DND-41 (cell line): ENCODE measurements at regions not wholly inside any gene's neighbourhood (a gene's known extent, or its start where the extent isn't known, plus 50 kb on each side); places are given as distances from the start of the nearest gene placed in this dataset.

Experiments used
- ATAC-seq: fragments of 200-7000 bp; cut with Tn5 transposase; 3 replicates; pipeline ENCODE4 v1.9.1; 2021; ENCODE audit warnings: low read depth; ENCODE audit not compliant: insufficient read depth
- DNase-seq: peaks from one replicate; pipeline ENCODE4 v3.0.0-alpha.2; 2020
- H2AFZ ChIP-seq: 2 replicates; pipeline ENCODE4 v1.6.0; 2012; ENCODE audit warnings: low read depth, low read length
- H3K27ac ChIP-seq: 2 replicates; pipeline ENCODE4 v1.5.1; 2012; ENCODE audit warnings: low read length, inconsistent platforms
- H3K27me3 ChIP-seq: fragments of 200-600 bp; sonication (generic); 2 replicates; pipeline ENCODE4 v1.6.0; 2012; ENCODE audit warnings: low read length, mild to moderate bottlenecking, inconsistent platforms; ENCODE audit not compliant: insufficient read depth, poor library complexity
- H3K36me3 ChIP-seq: 2 replicates; pipeline ENCODE4 v1.5.1; 2012; ENCODE audit warnings: low read length, inconsistent platforms; ENCODE audit not compliant: insufficient read depth
- H3K4me1 ChIP-seq: 2 replicates; pipeline ENCODE4 v1.5.1; 2012; ENCODE audit warnings: mild to moderate bottlenecking, low read length; ENCODE audit not compliant: insufficient read depth
- H3K4me2 ChIP-seq: 2 replicates; pipeline ENCODE4 v1.6.0; 2012; ENCODE audit warnings: mild to moderate bottlenecking, moderate library complexity, low read length, inconsistent platforms; ENCODE audit not compliant: insufficient read depth
- H3K4me3 ChIP-seq, 2 experiments: fragments of 200-600 bp in 1 of 2; shearing (Covaris generic) in 1 of 2; 2 replicates each; pipeline ENCODE4 v1.5.1; 2012 to 2016; ENCODE audit warnings: inconsistent platforms in 2 of 2, low read length in 2 of 2, mild to moderate bottlenecking in 2 of 2, low read depth in 1 of 2, moderate library complexity in 1 of 2
- H3K79me2 ChIP-seq: 2 replicates; pipeline ENCODE4 v1.6.0; 2012; ENCODE audit warnings: low read length, inconsistent platforms; ENCODE audit not compliant: insufficient read depth
- H3K9ac ChIP-seq: 2 replicates; pipeline ENCODE4 v1.6.0; 2012; ENCODE audit warnings: low read depth, mild to moderate bottlenecking, inconsistent platforms, low read length, moderate library complexity
- H3K9me3 ChIP-seq: 2 replicates; pipeline ENCODE4 v1.5.1; 2012; ENCODE audit warnings: low read length, moderate library complexity, mild to moderate bottlenecking, inconsistent platforms; ENCODE audit not compliant: insufficient read depth, severe bottlenecking
- H4K20me1 ChIP-seq: 2 replicates; pipeline ENCODE4 v1.6.0; 2012; ENCODE audit warnings: low read length; ENCODE audit not compliant: insufficient read depth
- EZH2 ChIP-seq: IDR thresholded peaks from 3 replicates; pipeline ENCODE4 v1.6.1; 2012; ENCODE audit warnings: borderline replicate concordance, low read depth, mild to moderate bottlenecking, moderate library complexity, low read length, inconsistent platforms; ENCODE audit not compliant: severe bottlenecking
- TF ChIP-seq, protein P1 (sequence below): IDR thresholded peaks from 2 replicates; pipeline ENCODE4 v1.5.1; 2012; ENCODE audit warnings: borderline replicate concordance, low read length, moderate library complexity, mild to moderate bottlenecking; ENCODE audit not compliant: poor library complexity, severe bottlenecking; ENCODE audit errors: extremely low read depth

GRCh38 chr3:159897331-159898075, 91.1 kb upstream of the IL12A start:
- Histone ChIP-seq H3K9ac (no peak overlapping the region), H3K36me3 (no peaks in the 10 kb centered on the region), H4K20me1 (no peaks in the 10 kb centered on the region), H2AFZ (no peak overlapping the region), H3K27ac (no peak overlapping the region), H3K27me3 (peaks cover 4% of the 10 kb centered on the region), H3K79me2 (no peaks in the 10 kb centered on the region), H3K9me3 (no peaks in the 10 kb centered on the region), H3K4me2 (no peak overlapping the region), H3K4me3 (no peak overlapping the region), H3K4me1 (no peaks in the 10 kb centered on the region)
- DNase-seq, result no peak
- TF ChIP-seq EZH2, result no peak
- TF ChIP-seq, protein P1, sequence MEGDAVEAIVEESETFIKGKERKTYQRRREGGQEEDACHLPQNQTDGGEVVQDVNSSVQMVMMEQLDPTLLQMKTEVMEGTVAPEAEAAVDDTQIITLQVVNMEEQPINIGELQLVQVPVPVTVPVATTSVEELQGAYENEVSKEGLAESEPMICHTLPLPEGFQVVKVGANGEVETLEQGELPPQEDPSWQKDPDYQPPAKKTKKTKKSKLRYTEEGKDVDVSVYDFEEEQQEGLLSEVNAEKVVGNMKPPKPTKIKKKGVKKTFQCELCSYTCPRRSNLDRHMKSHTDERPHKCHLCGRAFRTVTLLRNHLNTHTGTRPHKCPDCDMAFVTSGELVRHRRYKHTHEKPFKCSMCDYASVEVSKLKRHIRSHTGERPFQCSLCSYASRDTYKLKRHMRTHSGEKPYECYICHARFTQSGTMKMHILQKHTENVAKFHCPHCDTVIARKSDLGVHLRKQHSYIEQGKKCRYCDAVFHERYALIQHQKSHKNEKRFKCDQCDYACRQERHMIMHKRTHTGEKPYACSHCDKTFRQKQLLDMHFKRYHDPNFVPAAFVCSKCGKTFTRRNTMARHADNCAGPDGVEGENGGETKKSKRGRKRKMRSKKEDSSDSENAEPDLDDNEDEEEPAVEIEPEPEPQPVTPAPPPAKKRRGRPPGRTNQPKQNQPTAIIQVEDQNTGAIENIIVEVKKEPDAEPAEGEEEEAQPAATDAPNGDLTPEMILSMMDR, result no peak
- ATAC-seq, result no peak

DNA sequence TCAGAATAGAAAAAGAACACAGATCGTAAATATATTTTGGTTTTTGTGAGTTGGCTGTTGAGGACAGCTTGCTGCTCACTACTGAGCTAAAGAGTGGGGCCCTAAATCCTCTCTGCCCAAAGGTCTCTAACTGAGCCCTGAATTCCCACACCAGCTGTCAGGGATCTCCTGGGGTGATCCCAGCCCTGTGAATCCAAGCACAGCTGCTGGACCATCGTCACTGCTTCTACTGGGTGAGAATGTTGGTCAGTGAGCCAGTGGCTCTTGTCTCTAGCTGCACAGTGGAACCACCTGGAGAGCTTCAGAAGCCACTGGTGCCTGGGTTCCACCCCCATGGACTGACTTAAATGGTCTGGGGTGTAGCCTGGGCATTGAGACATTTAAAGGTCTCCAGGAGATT, 90.5 kb upstream of the IL12A start:
- Histone ChIP-seq H3K36me3 (no peaks in the 10 kb centered on the region), H3K4me2 (no peak overlapping the region), H2AFZ (no peak overlapping the region), H3K27me3 (no peaks in the 10 kb centered on the region), H3K9ac (no peak overlapping the region), H3K79me2 (no peaks in the 10 kb centered on the region), H3K27ac (no peak overlapping the region), H3K4me3 (no peak overlapping the region), H4K20me1 (no peaks in the 10 kb centered on the region), H3K9me3 (no peaks in the 10 kb centered on the region), H3K4me1 (no peaks in the 10 kb centered on the region)
- ATAC-seq (no peak), DNase-seq (no peak)
- TF ChIP-seq, protein P1, result no peak
- no peak for TF ChIP-seq EZH2

GRCh38 chr3:159899166-159899565, 89.5 kb upstream of the IL12A start:
- Histone ChIP-seq H3K9ac (no peak overlapping the region), H3K79me2 (no peaks in the 10 kb centered on the region), H3K4me2 (no peak overlapping the region), H3K36me3 (no peaks in the 10 kb centered on the region), H3K27ac (no peak overlapping the region), H3K4me3 (no peak overlapping the region), H3K4me1 (no peaks in the 10 kb centered on the region), H3K27me3 (no peaks in the 10 kb centered on the region), H2AFZ (no peak overlapping the region), H3K9me3 (no peaks in the 10 kb centered on the region), H4K20me1 (no peaks in the 10 kb centered on the region)
- ATAC-seq (no peak), DNase-seq (no peak)
- TF ChIP-seq, protein P1, result no peak
- no peak for TF ChIP-seq EZH2
